NCI-H748 treated with DMSO at 0.1 percent for 48 hours (cell line): ENCODE measurements at regions not wholly inside any gene's neighbourhood (a gene's known extent, or its start where the extent isn't known, plus 50 kb on each side); places are given as distances from the start of the nearest gene placed in this dataset.

ENCODE experiments used
- DNase-seq: peaks from one replicate; lab custom pipeline; 2025; lab: John Stamatoyannopoulos, UW

DNA sequence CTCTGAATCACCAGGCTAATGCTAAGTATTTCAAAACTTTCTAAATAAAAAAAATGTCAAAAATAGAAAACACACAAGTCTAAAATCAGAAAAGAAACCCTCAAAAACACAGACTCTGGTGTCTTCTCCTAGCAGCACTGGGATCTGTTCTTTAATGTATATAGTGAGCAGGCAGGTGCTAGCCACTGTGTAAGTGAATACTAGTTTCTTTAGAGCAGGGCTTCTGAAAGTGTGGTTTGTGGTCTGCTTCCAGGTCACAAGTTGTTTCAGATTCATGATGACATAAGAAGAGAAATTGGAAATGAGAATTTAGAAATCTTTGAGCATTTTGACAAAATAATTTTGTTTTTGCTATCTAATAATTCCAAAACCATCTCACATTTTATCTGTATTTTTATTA is 763.1 kb downstream of the USP25 start:
- no peak for DNase-seq

- no peak for DNase-seq
These were observed 766.8 kb downstream of the USP25 start for GRCh38 chr21:16496609-16497008.

DNA sequence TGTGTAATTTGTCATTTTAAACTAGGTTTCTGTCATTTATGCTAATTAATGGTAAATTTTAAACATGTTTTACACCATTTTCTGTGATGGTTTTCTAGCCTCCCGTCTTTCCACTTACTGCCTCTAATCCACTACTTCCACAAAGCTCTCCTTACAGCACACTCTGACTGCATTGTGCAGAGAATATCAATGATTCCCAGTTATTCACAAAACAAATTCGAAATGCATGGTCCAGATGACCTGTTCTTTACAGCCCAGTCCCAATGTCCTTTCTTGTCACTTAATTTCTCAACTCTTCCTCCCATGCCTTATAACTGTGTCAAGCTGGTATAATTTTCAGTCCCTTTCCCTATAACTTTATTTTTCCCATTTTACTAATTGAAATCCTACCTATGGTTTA is 770.5 kb downstream of the USP25 start:
- no peak for DNase-seq

DNA sequence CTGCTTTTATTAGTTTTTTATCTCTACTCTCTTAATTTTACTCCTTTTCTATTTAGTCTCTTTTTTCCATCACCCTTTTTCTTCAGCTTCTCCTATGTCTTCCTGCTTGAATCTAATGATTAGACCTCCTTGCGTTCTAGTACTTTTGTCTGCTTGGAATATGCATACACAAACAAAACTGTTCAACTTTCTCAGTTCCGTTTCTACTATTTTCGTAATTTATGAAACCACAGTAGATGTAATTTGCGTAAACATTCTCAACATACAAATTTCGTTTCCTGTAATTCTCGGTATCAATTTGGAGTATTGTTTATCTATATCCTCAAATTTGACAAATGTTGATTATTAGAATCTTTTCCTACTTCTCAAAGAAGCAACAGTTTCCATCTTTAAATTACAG is 772.5 kb downstream of the USP25 start:
- no peak for DNase-seq

- DNase-seq, result no peak
These were observed 773.1 kb downstream of the USP25 start for GRCh38 chr21:16502897-16503296.

DNA sequence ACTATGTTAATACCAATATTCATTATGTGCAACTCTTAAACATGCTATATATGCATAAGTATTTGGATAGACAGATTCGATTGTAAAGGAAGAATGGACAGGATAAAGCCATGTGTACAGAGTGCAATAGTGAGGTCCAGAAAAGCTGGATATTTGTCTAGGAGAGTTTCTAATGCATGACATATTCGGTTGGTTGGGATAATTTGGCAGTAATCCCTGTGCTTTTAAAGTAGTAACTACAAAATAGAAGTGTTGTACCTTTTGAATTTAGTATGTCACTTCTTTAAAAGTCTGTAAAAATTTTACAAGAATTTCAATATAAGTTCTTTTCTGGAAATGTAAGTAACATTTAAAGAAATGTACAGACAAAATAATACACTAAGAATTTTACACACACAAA is 774.5 kb downstream of the USP25 start:
- no peak for DNase-seq

- no peak for DNase-seq
These were observed 775.0 kb downstream of the USP25 start for GRCh38 chr21:16504766-16505165.

DNA sequence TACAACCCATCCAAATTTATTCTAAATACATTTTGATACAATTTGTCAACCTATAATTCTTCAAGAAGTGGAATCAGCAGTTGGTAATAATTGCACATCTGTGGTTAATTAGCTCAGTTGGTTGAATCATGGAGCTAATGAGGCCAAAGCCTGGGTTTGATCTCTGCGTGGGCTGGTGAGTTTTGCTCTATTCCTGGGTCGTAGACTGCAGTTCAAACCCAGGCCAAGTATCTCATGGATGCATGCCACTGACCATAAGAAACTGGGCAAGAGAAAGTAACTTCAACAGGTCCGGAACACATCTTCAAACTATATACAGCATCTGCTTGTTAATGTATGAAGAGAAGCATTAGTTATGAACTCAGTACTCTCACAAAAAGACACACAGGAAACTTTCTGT is 779.7 kb downstream of the USP25 start:
- DNase-seq, result no peak

GRCh38 chr21:16514316-16514715 is 784.5 kb downstream of the USP25 start:
- no peak for DNase-seq

DNA sequence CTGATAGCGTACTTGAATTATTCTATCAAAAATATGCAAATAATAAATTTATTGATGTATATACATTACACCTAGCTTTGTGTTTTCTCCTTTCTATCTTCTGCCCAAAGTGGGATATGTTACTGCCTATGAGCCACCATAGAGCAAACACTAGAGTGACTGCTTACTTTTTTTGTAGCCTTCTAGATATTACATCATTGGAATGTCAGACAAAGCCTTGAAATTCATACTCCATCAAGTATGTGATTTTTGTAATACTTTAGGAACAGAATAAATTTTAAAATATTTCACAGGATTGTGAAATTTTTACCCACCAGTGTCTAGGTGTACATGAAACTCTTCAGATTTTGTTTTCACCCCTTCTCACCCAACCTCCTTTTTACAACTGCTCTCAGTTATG is 787.6 kb downstream of the USP25 start:
- DNase-seq, result no peak

DNA sequence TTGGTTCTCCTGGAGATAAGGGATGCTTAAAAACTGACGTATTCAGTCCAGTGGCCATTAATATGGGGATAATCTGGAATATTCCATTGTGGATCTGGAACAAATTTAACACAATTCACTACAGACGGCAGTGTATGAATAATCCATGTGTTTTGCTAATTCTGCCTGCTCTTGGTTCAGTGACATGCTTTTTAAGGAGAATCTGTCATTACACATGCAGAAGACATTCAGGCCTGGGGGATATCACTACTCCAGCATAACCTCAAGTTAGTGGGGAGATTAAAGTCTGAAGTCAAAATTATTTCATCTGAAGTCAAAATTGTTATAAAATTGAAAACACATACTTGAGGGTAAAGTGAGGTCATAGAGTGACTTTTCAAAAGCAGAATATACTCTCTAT is 789.3 kb downstream of the USP25 start:
- DNase-seq, result no peak

DNA sequence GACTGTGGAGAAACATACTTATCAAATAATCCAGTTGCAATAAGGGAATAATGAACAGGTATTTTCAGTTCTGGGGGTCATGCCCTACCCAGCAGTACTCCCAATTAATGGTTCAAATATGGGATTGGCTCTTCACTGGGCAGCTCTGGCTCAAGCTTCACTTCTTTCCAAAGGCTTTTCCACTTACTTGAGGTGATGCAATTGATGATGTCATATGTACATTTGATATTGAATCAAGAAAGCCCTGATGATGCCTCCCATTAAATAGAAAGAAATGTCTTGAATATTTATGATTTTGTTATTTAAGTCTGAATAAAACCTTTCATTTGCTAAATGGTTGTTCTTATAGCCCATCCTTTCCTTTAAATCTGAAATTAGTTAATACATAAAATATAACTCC is 789.9 kb downstream of the USP25 start:
- no peak for DNase-seq

- DNase-seq, result no peak
These were observed 792.8 kb downstream of the USP25 start for GRCh38 chr21:16522548-16522947.

DNA sequence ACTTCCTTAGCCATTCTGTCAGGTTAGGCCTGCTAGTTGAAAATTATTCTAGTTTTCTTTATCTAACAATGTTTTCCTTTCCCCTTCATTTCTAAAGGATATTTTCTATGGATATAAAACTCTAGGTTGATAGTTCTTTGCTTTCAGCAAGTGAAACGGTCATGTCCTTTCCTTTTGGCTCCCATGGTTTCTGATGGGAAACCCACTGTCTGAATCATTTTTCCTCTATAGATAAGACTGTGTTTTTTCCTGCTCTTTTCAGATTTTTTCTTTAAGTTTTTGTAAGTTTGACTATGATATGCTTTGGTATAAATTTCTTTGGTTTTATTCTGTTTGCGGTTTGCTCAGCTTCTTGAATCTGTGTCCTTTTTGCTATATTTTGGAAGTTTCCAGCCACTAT is 800.9 kb downstream of the USP25 start:
- DNase-seq, result no peak

DNA sequence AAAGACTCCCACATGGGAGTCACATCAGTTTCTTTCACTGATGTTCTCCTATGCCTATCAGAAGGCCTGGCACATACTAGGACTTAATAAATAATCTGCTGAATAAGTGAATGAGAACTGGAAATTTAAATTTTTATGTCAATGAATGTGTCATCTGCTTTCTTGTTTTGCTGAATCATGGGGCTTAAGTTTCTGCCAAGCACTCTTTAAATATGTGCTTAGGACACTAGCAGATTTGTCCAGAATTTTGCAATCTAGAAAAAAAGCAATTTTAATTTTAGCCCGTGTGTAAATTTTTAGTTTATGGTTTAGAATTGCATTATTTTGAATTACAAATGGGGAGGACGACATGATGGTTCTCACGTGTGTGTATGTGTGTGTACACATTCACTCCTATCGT is 803.1 kb downstream of the USP25 start:
- no peak for DNase-seq

GRCh38 chr21:16533692-16534407 is 804.1 kb downstream of the USP25 start:
- no peak for DNase-seq

- DNase-seq, result no peak
These were observed 804.8 kb downstream of the USP25 start for GRCh38 chr21:16534408-16535101.

- DNase-seq, result no peak
These were observed 805.3 kb downstream of the USP25 start for GRCh38 chr21:16535102-16535422.

DNA sequence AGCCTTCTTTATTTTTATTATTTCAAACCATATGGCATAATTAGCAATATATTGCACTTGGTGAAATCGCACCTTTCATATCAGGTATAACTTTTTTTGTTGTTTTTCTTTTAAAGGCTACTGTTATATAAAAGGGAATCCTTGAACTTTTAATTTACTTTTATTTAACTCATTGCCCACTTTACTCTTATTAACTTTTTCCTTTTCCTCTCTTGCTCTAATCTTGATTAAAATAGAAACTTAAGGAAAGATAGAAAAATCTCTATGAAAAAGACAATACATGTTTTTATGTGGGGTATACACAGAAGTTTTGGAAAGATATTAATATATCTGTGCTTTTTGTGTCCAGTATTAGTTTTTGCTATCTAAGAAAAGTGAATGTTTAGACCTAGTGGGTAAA is 805.8 kb downstream of the USP25 start:
- no peak for DNase-seq

DNA sequence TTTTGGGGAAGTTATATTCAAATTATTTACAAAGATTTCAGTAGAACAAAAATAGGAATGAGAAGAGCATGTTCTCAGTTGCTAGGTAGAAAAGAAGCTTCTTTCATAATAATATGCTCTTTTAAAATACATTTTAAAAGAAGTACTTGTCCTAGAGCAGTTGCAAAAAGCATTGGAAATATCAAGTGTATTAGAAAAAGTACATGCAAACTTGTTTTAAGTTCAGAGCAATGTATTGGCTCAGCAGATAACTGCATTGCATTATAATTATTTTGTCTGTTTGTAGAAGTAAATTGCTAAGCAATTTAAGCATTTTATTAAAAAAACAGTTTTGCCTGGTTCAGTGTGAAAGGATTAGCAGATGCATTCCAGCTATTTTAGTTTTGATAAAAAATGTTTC is 806.4 kb downstream of the USP25 start:
- DNase-seq, result no peak

- no peak for DNase-seq
These were observed 807.1 kb downstream of the USP25 start for GRCh38 chr21:16536643-16537434.

GRCh38 chr21:16537501-16537900 is 807.7 kb downstream of the USP25 start:
- no peak for DNase-seq

DNA sequence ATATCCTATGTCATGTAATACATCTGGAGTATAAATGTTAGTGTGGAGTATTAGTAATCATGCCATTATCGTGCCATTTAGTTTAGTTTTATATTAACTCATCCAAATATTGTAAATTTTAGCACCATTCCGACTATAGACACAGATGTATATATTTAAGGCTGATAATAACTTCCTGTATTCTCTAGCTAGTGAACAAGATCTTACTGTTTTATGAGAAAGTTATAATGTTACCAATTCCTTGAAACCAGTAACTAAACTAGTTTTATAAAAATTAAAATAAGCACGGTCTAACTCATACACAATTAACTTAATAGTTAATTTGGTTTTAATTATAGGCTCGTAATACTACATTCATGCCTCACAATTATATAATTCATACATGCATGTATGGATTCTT is 808.6 kb downstream of the USP25 start:
- DNase-seq, result no peak
